Amniotic stem cell (primary cell): ENCODE measurements at regions not wholly inside any gene's neighbourhood (a gene's known extent, or its start where the extent isn't known, plus 50 kb on each side); places are given as distances from the start of the nearest gene placed in this dataset.
"Not testable (repeated sequence)": the region's sequence is repeated elsewhere in the genome, so short reads cannot be mapped to it uniquely, and the experiment has no call there.

Source experiments
- DNase-seq: peaks from one replicate; lab custom pipeline; 2025; lab: John Stamatoyannopoulos, UW

GRCh38 chr6:120805276-120805675, 529.0 kb downstream of the TBC1D32 start:
- DNase-seq = no peak

DNA sequence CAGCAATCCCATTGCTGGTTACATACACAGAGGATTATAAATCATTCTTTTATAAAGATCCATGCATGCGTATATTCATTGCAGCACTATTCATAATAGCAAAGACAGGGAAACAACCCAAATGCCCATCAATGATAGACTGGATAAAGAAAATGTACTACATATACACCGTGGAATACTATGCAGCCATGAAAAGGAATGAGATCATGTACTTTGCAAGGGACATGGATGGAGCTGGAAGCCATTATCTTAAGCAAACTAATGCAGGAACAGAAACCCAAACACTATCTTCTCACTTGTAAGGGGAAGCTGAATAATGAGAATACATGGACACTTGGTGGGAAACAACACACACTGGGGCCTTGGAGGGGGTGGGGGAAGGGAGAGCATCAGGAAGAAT, 529.7 kb downstream of the TBC1D32 start:
- DNase-seq = no peak

DNA sequence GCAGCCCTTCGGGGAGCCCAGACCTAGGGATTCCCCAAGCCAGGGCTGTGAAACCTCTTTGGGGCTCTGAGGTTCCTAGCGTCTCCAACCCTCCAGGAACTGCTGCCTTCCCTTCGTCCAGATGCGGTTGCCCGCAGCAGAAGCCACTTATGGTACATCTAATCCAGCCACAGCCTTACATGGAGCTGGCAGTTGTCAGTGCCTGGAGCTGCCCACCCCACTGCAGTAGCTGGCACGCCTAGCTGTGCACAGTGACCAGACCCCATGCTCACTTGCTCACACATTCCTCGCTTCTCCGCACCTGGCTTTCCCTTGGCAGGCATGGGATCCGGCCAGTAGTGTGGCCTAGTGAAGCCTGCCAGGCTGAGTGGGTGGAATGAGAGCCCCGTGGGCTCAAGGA, 547.6 kb downstream of the TBC1D32 start:
- no peak for DNase-seq

GRCh38 chr6:120786256-120786655, 548.0 kb downstream of the TBC1D32 start:
- no peak for DNase-seq

GRCh38 chr6:120785459-120786086, 548.7 kb downstream of the TBC1D32 start:
- no peak for DNase-seq

DNA sequence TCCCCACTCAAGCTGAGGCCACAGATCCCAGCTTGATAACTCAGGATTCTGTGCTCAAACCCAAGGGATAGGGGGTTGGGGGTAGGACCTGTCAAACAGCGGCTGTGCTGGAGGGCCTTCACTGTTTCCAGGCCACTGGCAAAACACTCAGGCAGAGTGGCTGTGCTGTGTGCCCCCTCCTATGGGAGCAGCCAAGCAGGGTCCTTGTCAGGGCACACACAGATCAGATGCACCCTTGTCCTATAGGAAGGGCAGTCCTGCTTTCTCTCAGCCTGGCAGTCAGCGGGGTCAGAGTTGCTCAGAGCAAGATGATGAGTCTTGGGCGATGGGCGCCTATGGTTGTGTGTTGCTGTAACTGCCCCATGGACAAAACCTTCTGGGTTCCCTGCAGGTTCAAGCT, 554.8 kb downstream of the TBC1D32 start:
- DNase-seq = no peak

GRCh38 chr6:120775698-120776097, 558.6 kb downstream of the TBC1D32 start:
- no peak for DNase-seq

DNA sequence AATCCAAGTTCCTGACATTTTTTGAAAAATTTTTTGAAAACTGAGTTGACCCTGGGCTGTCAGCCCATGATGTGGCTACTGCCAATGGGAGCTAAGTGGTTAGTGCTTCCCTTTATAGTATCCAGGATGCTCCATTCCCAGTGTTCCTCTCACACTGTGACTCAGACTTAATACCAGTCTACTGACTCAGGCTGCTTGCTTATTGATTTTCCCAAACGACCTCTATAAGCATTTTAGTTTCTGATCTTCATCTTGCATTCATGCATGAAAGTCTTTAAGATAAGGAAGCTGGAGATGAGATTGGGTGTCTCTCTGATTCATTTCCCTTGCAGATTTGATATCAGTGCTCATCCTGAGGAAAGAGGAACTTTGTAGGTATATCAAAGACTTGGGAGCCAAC, 560.0 kb downstream of the TBC1D32 start:
- DNase-seq = no peak

- no peak for DNase-seq
These were observed 563.3 kb downstream of the TBC1D32 start for GRCh38 chr6:120771019-120771418.

- DNase-seq = no peak
These were observed 570.0 kb downstream of the TBC1D32 start for GRCh38 chr6:120764312-120764711.

DNA sequence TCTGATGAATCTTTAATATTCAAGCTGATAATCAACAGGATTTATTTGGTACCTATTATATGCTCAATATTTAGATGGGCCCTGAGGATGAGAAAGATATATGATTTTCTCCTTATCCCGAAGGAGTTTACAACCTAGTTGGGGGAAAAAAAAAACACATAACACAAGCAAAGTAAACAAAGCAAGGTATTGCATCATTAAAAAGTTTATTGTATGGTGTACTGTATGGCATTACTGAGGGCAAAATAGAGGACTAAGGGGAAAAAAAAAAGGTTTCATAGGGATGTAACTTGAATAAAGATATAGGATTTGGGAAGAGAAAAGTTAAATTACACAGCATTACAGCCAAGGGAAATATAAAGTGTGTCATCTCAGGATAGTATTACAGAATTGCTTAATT, 574.7 kb downstream of the TBC1D32 start:
- no peak for DNase-seq

DNA sequence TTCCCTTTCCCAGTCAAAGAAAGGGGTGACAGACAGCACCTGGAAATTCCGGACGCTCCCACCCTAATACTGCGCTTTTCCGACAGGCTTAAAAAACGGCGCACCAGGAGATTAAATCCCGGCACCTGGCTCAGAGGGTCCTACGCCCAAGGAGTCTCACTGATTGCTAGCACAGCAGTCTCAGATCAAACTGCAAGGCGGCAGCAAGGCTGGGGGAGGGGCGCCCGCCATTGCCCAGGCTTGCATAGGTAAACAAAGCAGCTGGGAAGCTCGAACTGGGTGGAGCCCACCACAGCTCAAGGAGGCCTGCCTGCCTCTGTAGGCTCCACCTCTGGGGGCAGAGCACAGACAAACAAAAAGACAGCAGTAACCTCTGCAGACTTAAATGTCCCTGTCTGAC, 585.7 kb downstream of the TBC1D32 start:
- not testable (repeated sequence) for DNase-seq

GRCh38 chr6:120736740-120737139, 597.5 kb downstream of the TBC1D32 start:
- DNase-seq = no peak

DNA sequence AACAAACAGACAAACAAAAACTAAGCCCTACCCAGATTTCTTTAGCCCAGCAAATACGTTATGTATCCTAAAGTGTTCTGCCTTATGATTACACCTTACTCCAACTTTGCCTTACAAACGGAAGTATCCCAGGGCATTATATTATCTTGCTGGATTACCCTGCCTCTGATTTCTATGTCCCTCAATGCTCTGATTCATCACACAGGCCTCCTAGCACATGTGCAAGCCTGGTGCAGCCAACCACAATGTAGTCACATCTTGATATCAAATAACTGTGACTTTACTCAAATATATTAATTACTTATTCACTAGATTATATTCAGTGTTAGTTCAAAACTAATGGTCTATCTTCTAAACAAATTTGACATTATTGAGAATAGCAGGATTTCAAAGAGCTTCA, 598.6 kb downstream of the TBC1D32 start:
- DNase-seq = no peak

DNA sequence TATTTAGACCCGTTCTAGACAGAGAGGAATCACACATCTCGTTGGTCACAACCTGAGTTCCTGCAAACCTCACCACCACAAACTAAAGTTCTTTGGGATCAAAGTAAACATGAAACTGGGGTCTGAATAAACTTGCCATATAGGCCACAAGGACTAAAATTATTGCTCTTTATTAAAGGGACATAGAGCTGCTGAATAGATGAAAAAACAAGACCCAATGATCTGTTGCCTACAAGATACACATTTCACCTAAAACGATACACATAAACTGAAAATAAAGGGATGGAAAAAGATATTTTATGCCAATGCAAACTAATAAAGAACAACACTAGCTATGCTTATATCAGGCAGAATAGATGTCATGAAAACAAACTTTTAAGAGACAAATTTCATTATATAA, 623.0 kb downstream of the TBC1D32 start:
- DNase-seq = no peak

DNA sequence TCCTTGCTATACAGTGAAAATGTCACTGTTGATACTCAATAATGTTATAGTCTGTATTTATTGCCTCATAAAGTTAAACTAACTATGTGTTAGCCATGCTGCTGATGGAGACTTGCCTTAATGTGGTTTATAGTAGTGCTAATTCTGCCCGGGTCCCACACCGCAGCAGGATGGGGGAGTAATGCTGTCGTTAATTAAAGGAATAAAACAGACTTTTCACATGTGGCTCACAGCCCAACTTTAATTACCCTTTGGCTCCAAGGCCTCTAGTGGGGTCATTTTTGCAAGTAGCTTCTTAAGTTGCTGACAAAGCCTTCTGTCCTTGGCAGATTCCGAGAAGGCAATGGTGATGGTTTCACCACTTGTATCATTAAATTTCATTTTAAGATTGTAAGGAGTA, 634.3 kb downstream of the TBC1D32 start:
- DNase-seq = no peak

GRCh38 chr6:120686492-120686891, 647.8 kb downstream of the TBC1D32 start:
- no peak for DNase-seq

- DNase-seq = no peak
These were observed 652.1 kb downstream of the TBC1D32 start for GRCh38 chr6:120682145-120682544.

DNA sequence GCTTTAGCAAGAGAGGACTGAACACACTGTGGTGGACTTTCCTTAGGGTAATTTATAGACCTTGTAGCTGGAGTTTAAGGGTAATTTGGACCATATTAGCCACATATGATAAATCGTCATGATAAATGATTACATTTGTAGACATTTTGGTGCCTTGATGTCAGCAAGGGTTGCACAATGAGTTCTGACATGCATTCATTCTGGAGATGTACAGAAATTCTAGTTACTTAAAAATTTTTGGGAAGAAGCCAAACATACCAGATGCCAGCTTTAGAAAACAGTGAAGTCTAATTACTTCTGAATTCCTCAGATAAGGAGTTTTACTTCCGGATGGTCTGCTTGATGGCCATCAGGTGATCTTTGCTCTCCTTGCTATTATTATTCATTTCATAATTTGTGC, 653.1 kb downstream of the TBC1D32 start:
- DNase-seq = no peak

DNA sequence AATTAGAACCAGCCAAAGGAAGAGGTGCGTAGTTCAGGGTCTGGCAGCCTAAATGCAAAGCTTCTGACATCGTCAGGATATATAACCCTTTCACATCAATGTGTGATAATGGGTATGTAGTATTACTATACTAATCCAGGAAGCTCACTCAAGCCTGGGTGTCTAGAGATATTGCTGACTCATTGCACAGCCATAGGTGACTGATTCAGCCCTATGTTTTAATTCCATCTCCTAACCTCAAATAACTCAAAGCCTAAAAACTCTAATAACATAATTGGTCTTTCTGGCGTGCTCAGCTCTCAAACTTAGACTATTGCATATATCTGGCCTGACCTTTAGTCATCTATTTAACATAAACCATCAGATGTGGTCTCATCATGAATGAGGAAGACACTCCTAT, 658.4 kb downstream of the TBC1D32 start:
- DNase-seq = no peak

GRCh38 chr6:120671519-120671918, 662.8 kb downstream of the TBC1D32 start:
- no peak for DNase-seq

GRCh38 chr6:120652506-120652905, 681.8 kb downstream of the TBC1D32 start:
- no peak for DNase-seq

GRCh38 chr6:120648713-120649112, 685.6 kb downstream of the TBC1D32 start:
- DNase-seq = no peak

DNA sequence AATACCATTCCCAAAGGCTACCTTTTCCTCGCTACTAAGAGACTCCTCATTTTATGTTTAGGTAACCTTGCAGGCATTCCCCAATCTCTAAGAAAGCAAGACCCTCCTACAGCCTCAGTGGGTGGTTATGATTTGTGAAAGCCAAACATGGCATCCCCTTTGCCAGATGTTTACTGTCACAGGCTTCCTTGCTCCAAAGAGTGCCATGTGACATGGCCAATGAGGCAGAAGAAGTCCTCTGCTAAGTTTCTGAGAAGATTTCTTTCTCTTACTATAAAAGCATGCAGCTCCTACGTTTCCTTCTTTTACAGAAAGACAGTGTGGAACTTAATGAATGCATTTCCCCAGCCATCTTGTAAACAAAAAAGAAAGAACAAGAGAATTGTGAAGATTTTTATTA, 688.2 kb downstream of the TBC1D32 start:
- no peak for DNase-seq

DNA sequence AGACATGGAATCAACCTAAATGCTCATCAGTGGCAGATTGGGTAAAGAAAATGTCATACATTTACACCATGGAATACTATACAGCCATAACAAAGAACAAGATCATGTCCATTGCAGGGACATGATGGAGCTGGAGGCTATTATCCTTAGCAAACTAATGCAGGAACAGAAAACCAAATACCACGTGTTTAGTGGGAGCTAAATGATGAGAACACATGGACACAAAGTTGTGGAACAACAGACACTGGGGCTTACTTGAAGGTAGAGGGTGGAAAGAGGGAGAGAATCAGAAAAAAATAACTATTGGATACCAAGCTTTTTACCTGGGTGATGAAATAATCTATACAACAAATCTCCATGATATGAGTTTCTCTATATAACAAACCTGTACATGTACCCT, 701.3 kb downstream of the TBC1D32 start:
- no peak for DNase-seq
